WTC11 (cell line): ENCODE measurements at regions not wholly inside any gene's neighbourhood (a gene's known extent, or its start where the extent isn't known, plus 50 kb on each side); places are given as distances from the start of the nearest gene placed in this dataset.

ENCODE experiments used
- CREB1 ChIP-seq: sonication (generic); formaldehyde crosslinking; IDR thresholded peaks from 2 replicates; pipeline ENCODE4 v1.8.0; 2023; ENCODE audit warnings: mild to moderate bottlenecking, missing genetic modification reagents
- FOXP1 ChIP-seq: sonication (generic); formaldehyde crosslinking; IDR thresholded peaks from 2 replicates; pipeline ENCODE4 v1.8.0; 2022; ENCODE audit warnings: missing genetic modification reagents, mild to moderate bottlenecking, moderate library complexity, borderline replicate concordance
- GTF2I ChIP-seq: fragments of 250-450 bp; sonication (Bioruptor Pico); conservative IDR thresholded peaks from 2 replicates; pipeline ENCODE4 v1.4.0; 2021; ENCODE audit warnings: mild to moderate bottlenecking
- JUN ChIP-seq: sonication (generic); formaldehyde crosslinking; IDR thresholded peaks from 2 replicates; pipeline ENCODE4 v1.8.0; 2023; ENCODE audit warnings: mild to moderate bottlenecking, missing genetic modification reagents
- ZBTB43 ChIP-seq: sonication (generic); formaldehyde crosslinking; IDR thresholded peaks from 2 replicates; pipeline ENCODE4 v1.8.1; 2023; ENCODE audit warnings: mild to moderate bottlenecking, missing genetic modification reagents
- TF ChIP-seq, protein P1 (sequence below): sonication (generic); formaldehyde crosslinking; IDR thresholded peaks from 2 replicates; pipeline ENCODE4 v1.8.0; 2022; ENCODE audit warnings: mild to moderate bottlenecking, missing genetic modification reagents
- TF ChIP-seq, protein P2 (sequence below): sonication (generic); formaldehyde crosslinking; IDR thresholded peaks from 2 replicates; pipeline ENCODE4 v1.8.1; 2023; ENCODE audit warnings: mild to moderate bottlenecking, moderate library complexity, missing genetic modification reagents
- TF ChIP-seq, protein P3 (sequence below): sonication (generic); formaldehyde crosslinking; IDR thresholded peaks from 2 replicates; pipeline ENCODE4 v1.8.1; 2023; ENCODE audit warnings: mild to moderate bottlenecking, missing genetic modification reagents, moderate library complexity
- TF ChIP-seq, protein P4 (sequence below): fragments of 200-600 bp; IDR thresholded peaks from 2 replicates; pipeline ENCODE4 v1.8.0; 2022; ENCODE audit warnings: antibody characterized with exemption
- TF ChIP-seq, protein P5 (sequence below): sonication (generic); formaldehyde crosslinking; conservative IDR thresholded peaks from 2 replicates; pipeline ENCODE4 v1.8.1; 2022; ENCODE audit warnings: mild to moderate bottlenecking, missing genetic modification reagents

GRCh38 chr16:48978501-48978900, 303.1 kb downstream of the CBLN1 start:
- TF ChIP-seq, protein P1, sequence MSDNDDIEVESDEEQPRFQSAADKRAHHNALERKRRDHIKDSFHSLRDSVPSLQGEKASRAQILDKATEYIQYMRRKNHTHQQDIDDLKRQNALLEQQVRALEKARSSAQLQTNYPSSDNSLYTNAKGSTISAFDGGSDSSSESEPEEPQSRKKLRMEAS = no peak
- TF ChIP-seq, protein P2, sequence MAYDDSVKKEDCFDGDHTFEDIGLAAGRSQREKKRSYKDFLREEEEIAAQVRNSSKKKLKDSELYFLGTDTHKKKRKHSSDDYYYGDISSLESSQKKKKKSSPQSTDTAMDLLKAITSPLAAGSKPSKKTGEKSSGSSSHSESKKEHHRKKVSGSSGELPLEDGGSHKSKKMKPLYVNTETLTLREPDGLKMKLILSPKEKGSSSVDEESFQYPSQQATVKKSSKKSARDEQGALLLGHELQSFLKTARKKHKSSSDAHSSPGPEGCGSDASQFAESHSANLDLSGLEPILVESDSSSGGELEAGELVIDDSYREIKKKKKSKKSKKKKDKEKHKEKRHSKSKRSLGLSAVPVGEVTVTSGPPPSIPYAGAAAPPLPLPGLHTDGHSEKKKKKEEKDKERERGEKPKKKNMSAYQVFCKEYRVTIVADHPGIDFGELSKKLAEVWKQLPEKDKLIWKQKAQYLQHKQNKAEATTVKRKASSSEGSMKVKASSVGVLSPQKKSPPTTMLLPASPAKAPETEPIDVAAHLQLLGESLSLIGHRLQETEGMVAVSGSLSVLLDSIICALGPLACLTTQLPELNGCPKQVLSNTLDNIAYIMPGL (CRISPR knock-in tag) = no peak
- TF ChIP-seq, protein P3, sequence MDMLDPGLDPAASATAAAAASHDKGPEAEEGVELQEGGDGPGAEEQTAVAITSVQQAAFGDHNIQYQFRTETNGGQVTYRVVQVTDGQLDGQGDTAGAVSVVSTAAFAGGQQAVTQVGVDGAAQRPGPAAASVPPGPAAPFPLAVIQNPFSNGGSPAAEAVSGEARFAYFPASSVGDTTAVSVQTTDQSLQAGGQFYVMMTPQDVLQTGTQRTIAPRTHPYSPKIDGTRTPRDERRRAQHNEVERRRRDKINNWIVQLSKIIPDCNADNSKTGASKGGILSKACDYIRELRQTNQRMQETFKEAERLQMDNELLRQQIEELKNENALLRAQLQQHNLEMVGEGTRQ = no peak
- TF ChIP-seq FOXP1 (CRISPR knock-in tag) (no peak), JUN (CRISPR knock-in tag) (no peak), CREB1 (CRISPR knock-in tag) (no peak), GTF2I (CRISPR knock-in tag) (no peak), ZBTB43 (no peak)
- TF ChIP-seq, protein P4, sequence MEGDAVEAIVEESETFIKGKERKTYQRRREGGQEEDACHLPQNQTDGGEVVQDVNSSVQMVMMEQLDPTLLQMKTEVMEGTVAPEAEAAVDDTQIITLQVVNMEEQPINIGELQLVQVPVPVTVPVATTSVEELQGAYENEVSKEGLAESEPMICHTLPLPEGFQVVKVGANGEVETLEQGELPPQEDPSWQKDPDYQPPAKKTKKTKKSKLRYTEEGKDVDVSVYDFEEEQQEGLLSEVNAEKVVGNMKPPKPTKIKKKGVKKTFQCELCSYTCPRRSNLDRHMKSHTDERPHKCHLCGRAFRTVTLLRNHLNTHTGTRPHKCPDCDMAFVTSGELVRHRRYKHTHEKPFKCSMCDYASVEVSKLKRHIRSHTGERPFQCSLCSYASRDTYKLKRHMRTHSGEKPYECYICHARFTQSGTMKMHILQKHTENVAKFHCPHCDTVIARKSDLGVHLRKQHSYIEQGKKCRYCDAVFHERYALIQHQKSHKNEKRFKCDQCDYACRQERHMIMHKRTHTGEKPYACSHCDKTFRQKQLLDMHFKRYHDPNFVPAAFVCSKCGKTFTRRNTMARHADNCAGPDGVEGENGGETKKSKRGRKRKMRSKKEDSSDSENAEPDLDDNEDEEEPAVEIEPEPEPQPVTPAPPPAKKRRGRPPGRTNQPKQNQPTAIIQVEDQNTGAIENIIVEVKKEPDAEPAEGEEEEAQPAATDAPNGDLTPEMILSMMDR = no peak
- TF ChIP-seq, protein P5, sequence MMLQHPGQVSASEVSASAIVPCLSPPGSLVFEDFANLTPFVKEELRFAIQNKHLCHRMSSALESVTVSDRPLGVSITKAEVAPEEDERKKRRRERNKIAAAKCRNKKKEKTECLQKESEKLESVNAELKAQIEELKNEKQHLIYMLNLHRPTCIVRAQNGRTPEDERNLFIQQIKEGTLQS (CRISPR knock-in tag) = no peak
